ENCODE measurements at regions not wholly inside any gene's neighbourhood (a gene's known extent, or its start where the extent isn't known, plus 50 kb on each side); places are given as distances from the start of the nearest gene placed in this dataset.
"Not testable (repeated sequence)": the region's sequence is repeated elsewhere in the genome, so short reads cannot be mapped to it uniquely, and the experiment has no call there.

DNA sequence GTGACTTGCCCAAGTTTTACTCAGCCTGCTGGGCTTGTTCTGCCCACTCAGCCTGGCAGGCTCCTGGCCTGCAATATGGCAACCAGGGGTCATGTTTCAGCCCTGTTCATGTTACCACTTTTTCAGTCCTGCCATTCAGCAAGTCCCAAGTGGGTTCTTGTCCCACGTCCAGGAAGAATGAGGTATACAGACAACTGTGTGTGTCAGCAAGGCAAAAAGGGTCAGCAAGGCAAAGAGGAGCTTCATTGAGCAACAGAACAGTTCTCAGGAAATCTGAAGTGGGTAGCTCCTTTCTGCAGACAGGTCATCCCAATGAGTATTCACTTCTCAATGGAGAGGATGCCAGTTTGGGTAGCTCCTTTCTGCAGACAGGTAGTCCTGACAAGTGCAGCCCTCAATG, 1233.3 kb upstream of the B3GALT2 start:
- H3K4me1 ChIP-seq (ENCODE audit: control insufficient read depth in 1 of 2, low read depth in 2 of 2) = no peaks in the 10 kb centered on the region
- TF ChIP-seq, protein P1, sequence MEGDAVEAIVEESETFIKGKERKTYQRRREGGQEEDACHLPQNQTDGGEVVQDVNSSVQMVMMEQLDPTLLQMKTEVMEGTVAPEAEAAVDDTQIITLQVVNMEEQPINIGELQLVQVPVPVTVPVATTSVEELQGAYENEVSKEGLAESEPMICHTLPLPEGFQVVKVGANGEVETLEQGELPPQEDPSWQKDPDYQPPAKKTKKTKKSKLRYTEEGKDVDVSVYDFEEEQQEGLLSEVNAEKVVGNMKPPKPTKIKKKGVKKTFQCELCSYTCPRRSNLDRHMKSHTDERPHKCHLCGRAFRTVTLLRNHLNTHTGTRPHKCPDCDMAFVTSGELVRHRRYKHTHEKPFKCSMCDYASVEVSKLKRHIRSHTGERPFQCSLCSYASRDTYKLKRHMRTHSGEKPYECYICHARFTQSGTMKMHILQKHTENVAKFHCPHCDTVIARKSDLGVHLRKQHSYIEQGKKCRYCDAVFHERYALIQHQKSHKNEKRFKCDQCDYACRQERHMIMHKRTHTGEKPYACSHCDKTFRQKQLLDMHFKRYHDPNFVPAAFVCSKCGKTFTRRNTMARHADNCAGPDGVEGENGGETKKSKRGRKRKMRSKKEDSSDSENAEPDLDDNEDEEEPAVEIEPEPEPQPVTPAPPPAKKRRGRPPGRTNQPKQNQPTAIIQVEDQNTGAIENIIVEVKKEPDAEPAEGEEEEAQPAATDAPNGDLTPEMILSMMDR (IDR thresholded peaks at IDR 0.05) = no peak
- H3K4me3 ChIP-seq = no peak overlapping the region
- no peaks in the 10 kb centered on the region for H3K27me3 ChIP-seq (replicated peaks; ENCODE audit: insufficient read depth)
- no peaks in the 10 kb centered on the region for H3K9me3 ChIP-seq
- H3K36me3 ChIP-seq = no peaks in the 10 kb centered on the region
- no peak for ATAC-seq (ENCODE audit: insufficient number of reproducible peaks, low FRiP score, low read depth)
- DNase-seq (ENCODE audit: low spot score) = no peak
- H3K27ac ChIP-seq = no peak overlapping the region

DNA sequence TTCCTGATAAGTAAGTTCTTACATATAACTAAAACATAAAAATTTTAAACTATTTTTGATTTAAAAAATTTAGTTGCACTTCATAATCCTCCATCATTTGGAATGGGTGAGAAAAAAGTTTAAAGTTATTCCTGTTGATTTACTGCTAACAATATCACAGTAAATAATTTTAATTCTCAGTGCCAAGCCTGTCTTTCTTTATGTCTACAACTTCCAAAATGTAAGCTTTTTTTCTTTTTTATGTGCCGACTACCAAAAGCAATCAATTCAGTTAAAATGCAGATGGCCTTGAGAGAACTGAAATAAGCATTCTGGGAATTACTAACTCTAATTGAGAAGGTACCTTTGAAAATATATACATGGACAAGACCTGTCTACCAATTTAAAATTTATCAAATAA, 1224.3 kb upstream of the B3GALT2 start:
- DNase-seq (ENCODE audit: low spot score) (no peak), ATAC-seq (ENCODE audit: insufficient number of reproducible peaks, low FRiP score, low read depth) (no peak)
- H3K27me3 ChIP-seq (replicated peaks; ENCODE audit: insufficient read depth) = no peaks in the 10 kb centered on the region
- no peaks in the 10 kb centered on the region for H3K36me3 ChIP-seq
- TF ChIP-seq, protein P1 (IDR thresholded peaks at IDR 0.05) = no peak
- H3K4me1 ChIP-seq (ENCODE audit: control insufficient read depth in 1 of 2, low read depth in 2 of 2) = no peaks in the 10 kb centered on the region
- H3K9me3 ChIP-seq = no peaks in the 10 kb centered on the region
- no peak overlapping the region for H3K27ac ChIP-seq
- no peak overlapping the region for H3K4me3 ChIP-seq

DNA sequence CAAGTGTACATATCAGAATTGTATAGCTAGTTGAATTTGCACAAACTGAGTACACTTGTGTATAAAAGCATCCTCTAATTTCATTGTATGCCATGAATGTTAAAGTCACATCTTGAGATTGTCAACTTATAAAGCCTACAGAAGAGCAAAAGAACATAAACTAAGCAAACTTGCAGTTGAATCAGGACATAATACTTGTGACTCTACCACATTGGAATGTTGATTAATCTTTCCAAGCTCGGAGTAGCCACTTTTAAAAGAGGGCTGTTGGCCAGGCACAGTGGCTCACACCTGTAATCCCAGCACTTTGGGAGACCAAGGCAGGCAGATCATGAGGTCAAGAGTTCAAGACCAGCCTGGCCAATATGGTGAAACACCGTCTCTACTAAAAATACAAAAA, 1220.8 kb upstream of the B3GALT2 start:
- not testable (repeated sequence) for H3K27me3 ChIP-seq (replicated peaks; ENCODE audit: insufficient read depth); DNase-seq (ENCODE audit: low spot score); H3K4me3 ChIP-seq; H3K4me1 ChIP-seq (ENCODE audit: control insufficient read depth in 1 of 2, low read depth in 2 of 2); ATAC-seq (ENCODE audit: insufficient number of reproducible peaks, low FRiP score, low read depth); H3K27ac ChIP-seq; H3K9me3 ChIP-seq; H3K36me3 ChIP-seq

DNA sequence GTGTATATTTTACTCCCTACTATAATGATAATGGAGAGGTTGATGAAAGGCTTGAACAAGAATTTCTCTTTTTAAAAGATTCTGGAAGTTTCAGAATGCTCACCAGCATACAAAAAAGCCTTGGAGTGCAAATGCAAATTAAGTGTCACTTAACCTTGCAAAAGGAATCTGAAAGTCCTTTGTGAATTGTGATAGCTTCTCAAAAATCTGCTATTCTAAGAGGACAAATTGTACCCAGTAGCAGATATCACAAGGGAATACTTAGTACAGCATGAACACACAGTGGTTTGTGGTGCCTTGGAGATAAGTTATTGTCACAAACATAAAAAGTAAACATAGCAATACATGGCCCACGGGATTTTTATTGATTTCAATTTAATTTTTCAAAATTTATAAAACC, 1208.3 kb upstream of the B3GALT2 start:
- Histone ChIP-seq H3K36me3 (no peaks in the 10 kb centered on the region), H3K9me3 (no peaks in the 10 kb centered on the region), H3K4me3 (no peak overlapping the region), H3K27ac (no peak overlapping the region), H3K4me1 (ENCODE audit: control insufficient read depth in 1 of 2, low read depth in 2 of 2) (no peaks in the 10 kb centered on the region), H3K27me3 (replicated peaks; ENCODE audit: insufficient read depth) (no peaks in the 10 kb centered on the region)
- TF ChIP-seq, protein P1 (IDR thresholded peaks at IDR 0.05) = no peak
- ATAC-seq (ENCODE audit: insufficient number of reproducible peaks, low FRiP score, low read depth) (no peak), DNase-seq (ENCODE audit: low spot score) (no peak)

DNA sequence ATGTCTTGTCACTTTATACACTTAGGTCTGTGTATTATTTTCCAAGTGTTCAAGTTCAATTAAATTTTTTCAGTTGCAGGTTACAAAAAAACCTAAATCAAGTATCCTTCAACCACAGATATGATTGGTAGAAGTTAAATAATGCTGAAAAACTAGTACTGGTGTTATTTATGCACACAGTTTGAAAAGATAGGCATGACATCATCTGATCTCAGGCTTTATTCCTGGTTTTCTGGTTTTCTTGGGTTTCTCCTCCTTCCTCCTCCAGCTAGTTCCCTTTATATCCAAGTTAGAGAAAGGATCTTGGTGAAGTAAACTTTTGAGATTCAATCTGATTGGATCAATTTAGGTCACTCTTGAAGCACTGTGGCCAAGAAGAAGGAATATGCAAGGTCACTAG, 1201.1 kb upstream of the B3GALT2 start:
- no peak overlapping the region for H3K27ac ChIP-seq
- H3K36me3 ChIP-seq = no peaks in the 10 kb centered on the region
- no peaks in the 10 kb centered on the region for H3K9me3 ChIP-seq
- no peak for DNase-seq (ENCODE audit: low spot score)
- TF ChIP-seq, protein P1 (IDR thresholded peaks at IDR 0.05) = no peak
- no peak for ATAC-seq (ENCODE audit: insufficient number of reproducible peaks, low FRiP score, low read depth)
- no peaks in the 10 kb centered on the region for H3K27me3 ChIP-seq (replicated peaks; ENCODE audit: insufficient read depth)
- no peaks in the 10 kb centered on the region for H3K4me1 ChIP-seq (ENCODE audit: control insufficient read depth in 1 of 2, low read depth in 2 of 2)
- H3K4me3 ChIP-seq = no peak overlapping the region

DNA sequence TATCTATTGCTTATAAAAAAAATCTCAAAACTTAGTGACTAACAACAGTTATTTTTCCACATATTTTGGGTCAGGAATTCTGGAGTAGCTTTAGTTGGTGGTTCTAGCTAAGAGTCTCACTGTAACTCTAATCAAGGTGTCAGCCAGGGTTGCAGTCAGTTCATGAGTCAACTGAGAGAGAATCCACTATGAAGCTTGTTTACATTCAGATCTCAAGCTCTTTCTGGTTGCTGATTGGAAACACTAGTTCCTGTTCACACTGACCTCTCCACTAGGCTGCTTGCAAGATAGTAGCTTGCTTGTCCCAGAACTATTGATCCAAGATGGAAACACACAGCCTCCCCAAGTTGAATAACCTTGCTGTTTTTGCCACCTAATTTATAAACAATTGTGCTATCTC, 1192.1 kb upstream of the B3GALT2 start:
- Histone ChIP-seq H3K4me3 (no peak overlapping the region), H3K4me1 (ENCODE audit: control insufficient read depth in 1 of 2, low read depth in 2 of 2) (no peaks in the 10 kb centered on the region), H3K9me3 (no peaks in the 10 kb centered on the region), H3K27ac (no peak overlapping the region), H3K36me3 (no peaks in the 10 kb centered on the region), H3K27me3 (replicated peaks; ENCODE audit: insufficient read depth) (no peaks in the 10 kb centered on the region)
- ATAC-seq (ENCODE audit: insufficient number of reproducible peaks, low FRiP score, low read depth) (no peak), DNase-seq (ENCODE audit: low spot score) (no peak)
- TF ChIP-seq, protein P1 (IDR thresholded peaks at IDR 0.05) = no peak
